HG03196 (cell line): ENCODE measurements at regions not wholly inside any gene's neighbourhood (a gene's known extent, or its start where the extent isn't known, plus 50 kb on each side); places are given as distances from the start of the nearest gene placed in this dataset.
"Not testable (repeated sequence)": the region's sequence is repeated elsewhere in the genome, so short reads cannot be mapped to it uniquely, and the experiment has no call there.

Source experiments
- ATAC-seq: cut with Tn5 transposase; IDR thresholded peaks from one replicate; pipeline ENCODE4 v1.9.1; 2021; ENCODE audit not compliant: unreplicated experiment

DNA sequence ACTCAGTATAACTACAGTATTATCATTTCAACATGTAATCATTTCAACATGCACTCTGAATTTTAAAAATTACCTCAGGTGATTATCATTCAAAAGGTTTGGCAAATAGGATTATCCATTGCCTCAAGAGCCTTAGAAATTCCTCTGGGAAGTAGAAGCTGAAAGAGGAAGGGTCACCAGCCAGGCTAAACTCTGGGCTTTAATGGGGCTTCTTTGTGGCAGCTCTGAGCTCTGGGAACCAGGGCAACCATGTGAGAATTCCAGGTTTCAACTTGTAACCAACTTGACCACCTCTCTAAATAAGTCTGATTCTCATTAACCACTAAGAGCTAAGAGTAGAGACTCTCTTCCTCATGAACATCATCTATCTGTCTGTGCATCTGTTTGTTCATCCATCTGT is 117.2 kb upstream of the MED14 start:
- ATAC-seq: no peak

- no peak for ATAC-seq
Measured at GRCh38 chrX:40853004-40853815, 117.9 kb upstream of the MED14 start.

DNA sequence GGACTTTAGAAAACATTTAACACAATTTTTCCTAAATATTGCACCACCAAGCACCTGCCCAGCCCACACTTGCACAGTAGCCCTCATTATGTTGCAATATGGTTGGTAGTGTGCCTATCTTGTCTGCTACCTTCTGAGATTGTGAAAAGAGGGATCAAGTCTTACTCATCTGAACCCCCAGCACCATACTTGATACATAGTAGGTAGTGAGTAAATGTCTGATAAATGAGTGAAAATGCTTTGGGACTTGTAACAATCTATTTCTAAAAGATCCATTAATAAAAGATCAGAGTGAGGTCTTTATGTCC is 118.4 kb upstream of the MED14 start:
- ATAC-seq: no peak

DNA sequence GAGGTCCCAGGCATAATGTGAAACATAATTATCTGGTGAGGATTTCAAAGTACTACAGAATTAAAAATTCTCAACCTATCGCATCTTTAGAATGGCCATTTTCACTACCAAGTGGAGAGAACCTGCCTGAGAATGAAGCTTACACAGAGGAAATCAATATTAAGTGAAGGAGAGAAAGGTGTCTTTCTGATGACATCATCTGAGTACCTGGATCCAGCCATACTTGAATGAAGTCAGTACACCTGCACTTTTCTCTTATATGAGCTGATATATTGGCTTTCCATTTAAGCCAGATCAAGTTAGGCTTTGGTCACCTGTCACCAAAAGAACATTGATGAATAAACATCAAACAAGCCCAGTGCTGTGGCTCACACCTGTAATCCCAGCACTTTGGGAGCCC is 118.9 kb upstream of the MED14 start:
- no peak for ATAC-seq

GRCh38 chrX:40855411-40855810 is 120.1 kb upstream of the MED14 start:
- ATAC-seq: no peak

- ATAC-seq: no peak
Measured at GRCh38 chrX:40855932-40856515, 120.7 kb upstream of the MED14 start.

DNA sequence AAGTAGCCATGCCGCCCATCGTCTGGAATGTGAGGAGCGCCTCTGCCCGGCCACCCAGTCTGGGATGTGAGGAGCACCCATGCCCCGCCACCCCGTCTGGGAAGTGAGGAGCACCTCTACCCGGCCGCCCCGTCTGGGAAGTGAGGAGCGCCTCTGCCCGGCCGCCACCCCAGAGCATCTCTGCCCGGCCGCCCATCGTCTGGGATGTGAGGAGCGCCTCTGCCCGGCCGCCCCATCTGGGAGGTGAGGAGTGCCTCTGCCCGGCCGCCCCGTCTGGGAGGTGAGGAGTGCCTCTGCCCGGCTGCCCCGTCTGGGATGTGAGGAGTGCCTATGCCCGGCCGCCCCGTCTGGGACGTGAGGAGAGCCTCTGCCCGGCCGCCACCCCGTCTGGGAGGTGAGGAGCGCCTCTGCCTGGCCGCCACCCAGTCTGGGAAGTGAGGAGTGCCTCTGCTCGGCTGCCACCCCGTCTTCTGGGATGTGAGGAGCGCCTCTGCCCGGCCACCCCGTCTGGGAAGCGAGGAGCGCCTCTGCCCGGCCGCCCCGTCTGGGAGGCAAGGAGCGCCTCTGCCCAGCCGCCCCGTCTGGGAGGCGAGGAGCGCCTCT is 126.7 kb upstream of the MED14 start:
- ATAC-seq: not testable (repeated sequence)

DNA sequence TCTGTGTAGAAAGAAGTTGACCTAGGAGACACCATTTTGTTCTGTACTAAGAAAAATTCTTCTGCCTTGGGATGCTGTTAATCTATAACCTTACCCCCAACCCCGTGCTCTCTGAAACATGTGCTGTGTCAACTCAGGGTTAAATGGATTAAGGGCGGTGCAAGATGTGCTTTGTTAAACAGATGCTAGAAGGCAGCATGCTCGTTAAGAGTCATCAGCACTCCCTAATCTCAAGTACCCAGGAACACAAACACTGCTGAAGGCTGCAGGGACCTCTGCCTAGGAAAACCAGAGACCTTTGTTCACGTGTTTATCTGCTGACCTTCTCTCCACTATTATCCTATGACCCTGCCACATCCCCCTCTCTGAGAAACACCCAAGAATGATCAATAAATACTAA is 127.9 kb upstream of the MED14 start:
- not testable (repeated sequence) for ATAC-seq

GRCh38 chrX:40863671-40864070 is 128.3 kb upstream of the MED14 start:
- no peak for ATAC-seq

GRCh38 chrX:40864972-40865371 is 129.6 kb upstream of the MED14 start:
- ATAC-seq: no peak

DNA sequence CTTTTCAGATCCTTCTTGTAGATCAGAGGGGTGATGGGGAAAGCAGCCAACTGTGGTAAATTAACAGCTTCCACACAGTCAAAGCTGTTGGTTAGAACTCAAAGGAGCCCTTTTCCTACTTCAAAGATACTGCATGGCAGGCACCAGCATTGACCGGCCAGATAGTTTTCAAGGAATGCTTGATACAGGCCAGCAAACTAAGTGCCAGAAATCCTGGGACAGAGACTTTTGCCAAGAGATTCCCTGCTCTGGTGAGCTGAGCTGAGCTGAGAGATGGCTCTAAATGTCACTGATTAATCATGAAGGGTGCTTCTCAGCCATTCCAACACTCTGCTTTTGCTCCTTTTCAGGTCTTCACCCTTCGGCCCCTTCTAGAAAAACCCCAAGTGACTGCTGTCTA is 131.6 kb upstream of the MED14 start:
- ATAC-seq: no peak

DNA sequence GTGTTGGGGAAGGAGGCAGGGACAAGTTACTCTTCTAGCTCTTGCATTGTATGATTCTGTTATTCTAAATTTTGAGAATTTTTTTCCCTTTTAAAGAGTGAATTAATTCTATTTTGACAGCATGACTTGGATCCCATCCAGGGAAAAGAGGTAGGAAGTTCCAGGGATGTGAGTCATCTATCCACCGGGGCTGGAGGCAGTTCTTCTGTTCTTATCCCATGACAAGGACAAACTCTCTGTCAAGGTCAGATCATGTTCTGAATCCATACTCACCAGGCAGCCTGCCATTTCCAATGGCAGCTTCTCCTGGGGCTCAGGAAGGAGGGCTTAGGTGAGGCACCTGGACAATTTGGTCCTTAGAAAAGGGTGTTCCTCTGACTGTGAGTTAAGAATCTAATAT is 132.0 kb upstream of the MED14 start:
- no peak for ATAC-seq

DNA sequence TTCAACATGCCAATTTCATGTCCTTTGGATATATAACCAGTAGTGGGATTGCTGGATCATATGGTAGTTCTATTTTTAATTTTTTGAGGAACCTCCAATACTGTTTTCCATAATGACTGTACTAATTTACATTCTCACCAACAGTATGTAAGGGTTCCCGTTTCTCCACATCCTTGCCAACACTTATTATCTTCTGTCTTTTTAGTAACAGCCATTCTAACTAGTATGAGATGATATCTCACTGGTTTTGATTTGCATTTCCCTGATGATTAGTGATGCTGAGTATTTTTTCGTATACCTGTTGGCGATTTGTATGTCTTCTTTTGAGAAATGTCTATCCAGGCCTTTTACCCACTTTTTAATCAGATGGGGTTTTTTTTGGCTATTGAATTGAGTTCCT is 133.5 kb upstream of the MED14 start:
- ATAC-seq: no peak

DNA sequence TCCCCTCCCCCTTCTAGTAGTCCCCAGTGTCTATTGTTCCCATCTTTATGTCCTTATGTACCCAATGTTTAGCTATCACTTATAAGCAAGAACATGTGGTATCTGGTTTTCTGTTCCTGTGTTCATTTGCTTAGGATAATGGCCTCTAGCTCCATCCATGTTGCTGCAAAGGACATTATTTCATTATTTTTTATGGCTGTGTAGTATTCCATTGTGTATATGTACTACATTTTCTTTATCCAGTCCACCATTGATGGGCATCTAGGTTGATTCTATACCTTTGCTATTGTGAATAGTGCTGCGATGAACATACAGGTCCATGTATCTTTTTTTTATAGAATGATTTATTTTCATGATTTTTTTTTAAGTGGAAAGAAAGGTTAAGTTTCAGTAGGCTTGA is 135.6 kb upstream of the MED14 start:
- ATAC-seq: not testable (repeated sequence)

DNA sequence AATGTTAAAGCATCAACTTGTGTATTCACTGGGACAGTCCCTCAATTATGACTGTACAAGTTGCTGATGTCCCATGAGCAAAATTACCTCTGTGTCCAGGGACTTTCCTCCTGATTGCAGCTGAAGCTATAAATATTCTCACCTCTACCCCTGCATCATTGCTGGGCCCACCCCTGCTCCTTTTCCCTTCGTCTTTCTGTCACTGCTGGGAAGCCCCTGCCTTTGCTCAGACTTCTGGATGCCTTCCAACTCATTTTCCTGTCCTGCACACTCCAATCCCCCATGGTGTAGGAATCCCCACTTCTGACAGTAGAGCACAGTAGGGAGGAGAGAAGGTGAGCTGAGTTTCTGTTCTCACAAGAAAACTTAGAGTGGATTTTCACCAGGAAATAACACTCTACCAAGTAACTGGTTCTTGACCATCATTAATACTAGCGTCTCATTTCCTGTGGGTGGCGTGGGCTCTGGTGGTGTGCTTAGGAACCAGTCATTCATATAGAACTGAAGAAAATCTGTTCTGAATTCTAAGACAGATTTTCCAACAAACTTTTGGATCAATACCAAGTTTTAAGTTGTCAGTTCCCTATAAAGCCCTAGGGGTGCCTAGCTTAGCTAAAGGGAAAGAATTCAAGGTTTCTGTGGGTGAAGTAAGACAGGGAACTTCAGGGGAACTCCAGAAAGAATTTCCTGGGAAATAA is 136.2 kb upstream of the MED14 start:
- peak; percentile 72 for ATAC-seq

DNA sequence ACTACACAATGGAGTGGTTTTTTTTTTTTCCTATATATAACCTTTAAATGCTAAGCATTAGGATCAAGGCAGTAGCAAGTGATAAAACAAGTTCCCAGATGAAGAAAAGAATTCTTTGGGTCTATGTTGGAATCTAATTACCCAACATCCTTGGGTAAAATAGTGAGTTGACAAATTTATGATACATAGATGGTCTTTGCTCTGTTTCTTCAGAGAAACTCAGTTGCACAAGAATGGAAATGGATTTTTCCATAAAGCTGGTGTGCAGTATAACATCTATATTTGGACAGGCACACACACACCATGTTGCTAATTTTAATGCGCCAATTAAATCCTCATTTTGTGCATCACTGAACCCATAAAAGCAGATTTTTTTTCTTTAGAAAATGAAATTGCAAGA is 137.0 kb upstream of the MED14 start:
- ATAC-seq: no peak

GRCh38 chrX:40875476-40875875 is 140.1 kb upstream of the MED14 start:
- no peak for ATAC-seq

DNA sequence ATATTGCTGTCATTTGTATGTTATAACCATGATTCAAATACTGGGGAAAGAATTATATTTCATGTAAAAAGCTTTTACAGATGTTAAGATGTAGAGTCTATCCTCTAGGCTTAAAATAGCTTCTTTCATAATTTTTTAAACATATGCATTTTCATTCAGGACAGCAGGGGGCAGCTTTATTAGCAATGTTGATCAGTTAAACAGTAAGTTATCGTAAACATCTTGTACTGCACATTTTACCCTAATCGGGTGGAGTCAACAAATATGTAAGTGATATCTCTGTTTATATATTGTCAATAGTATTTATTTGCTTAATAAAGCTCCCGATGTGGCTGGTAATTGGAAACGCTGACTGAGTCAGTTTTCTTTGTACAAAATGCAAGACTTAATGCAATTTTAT is 142.5 kb upstream of the MED14 start:
- no peak for ATAC-seq

DNA sequence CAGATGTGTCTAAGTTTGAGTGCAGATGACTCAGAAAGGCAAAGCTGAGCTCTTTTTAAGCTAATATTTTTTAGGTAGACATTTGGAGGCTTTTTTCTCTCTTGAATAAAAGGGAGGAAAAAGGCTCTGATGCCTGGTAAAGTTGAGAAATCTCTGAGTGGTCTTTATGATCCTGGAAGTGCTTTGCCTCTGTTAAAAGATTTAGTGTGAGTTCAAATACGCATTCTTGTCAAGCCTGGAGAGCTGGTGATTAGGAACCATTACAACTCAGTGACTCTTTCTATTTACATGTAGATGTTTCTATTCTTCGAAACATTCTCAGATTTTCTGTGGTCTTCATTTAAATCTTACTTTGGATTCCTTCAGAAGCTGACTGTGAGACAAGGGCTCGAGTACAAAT is 143.4 kb upstream of the MED14 start:
- ATAC-seq: no peak

- not testable (repeated sequence) for ATAC-seq
Measured at GRCh38 chrX:40879172-40879571, 143.8 kb upstream of the MED14 start.

DNA sequence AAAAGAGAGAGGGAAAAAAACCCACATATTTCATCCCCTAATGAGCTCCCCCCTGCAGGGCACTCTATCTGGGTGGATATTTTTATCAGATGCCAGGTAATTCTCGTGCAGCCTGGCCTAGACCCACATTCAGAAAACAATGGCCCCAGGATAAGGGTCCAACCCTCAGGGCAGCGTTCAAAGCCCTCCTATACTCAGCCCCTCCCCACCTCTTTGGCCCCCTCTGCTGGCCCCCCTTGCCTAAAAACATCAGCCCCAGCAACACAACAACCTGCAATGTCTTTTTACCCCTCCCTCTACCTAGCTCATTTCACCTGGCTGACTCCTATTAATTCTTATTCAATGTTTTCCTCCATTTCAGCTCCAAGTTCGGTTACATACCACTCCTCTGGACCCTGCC is 145.4 kb upstream of the MED14 start:
- no peak for ATAC-seq

DNA sequence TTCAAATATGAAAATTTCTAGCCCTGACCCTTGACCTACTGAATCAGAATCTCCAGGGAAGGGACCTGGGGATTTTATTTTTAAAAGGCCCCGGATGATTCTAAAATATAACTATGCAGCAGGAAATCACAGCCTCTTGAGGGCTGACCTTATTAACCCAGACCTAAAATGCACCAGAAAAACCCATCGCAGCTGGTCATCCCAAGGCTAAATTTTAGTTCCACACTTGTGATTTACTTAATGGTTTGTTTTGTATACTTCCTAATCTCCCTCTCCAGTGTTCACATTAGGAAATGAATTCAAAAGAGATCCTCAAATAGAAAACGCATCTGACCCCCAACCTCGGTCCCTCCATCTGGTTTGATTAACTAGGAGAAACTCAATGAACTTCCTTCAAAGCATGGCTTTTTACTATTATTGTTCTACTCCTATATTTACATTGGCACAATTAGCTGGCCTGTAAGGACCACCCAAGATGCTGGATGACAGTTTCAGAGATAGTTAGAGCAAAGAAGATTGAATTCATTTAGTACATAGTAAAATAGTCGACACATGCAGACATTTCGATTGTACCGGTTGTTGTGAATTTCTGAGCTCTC is 147.8 kb upstream of the MED14 start:
- no peak for ATAC-seq
